ENCODE measurements at regions not wholly inside any gene's neighbourhood (a gene's known extent, or its start where the extent isn't known, plus 50 kb on each side); places are given as distances from the start of the nearest gene placed in this dataset.

DNA sequence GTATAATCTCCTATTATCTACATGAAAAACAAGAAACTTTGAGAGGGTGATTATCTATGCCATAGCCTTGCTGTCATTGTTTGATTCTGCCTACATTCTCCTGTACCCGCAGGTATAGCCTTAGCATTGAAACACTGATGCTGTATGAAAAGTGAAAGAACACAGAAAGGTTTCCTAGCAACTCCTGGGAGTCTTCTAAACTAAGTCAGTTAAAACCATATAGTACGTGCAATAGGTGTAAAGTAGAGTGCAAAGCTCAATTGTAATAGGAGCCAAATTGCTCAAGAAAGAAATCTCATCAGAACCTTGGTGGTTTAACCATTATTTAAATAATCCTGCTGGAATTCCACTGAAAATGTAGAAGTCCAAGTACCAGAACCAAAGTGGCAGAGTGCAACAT is 489.7 kb downstream of the PCDH10 start:
- in situ Hi-C loops (cut with MboI; ENCODE audit: low pct_unique_long_range_greater_than_20kb, low sequenced_read_pairs, unreplicated experiment): no loop called here
- TF ChIP-seq, protein P1, sequence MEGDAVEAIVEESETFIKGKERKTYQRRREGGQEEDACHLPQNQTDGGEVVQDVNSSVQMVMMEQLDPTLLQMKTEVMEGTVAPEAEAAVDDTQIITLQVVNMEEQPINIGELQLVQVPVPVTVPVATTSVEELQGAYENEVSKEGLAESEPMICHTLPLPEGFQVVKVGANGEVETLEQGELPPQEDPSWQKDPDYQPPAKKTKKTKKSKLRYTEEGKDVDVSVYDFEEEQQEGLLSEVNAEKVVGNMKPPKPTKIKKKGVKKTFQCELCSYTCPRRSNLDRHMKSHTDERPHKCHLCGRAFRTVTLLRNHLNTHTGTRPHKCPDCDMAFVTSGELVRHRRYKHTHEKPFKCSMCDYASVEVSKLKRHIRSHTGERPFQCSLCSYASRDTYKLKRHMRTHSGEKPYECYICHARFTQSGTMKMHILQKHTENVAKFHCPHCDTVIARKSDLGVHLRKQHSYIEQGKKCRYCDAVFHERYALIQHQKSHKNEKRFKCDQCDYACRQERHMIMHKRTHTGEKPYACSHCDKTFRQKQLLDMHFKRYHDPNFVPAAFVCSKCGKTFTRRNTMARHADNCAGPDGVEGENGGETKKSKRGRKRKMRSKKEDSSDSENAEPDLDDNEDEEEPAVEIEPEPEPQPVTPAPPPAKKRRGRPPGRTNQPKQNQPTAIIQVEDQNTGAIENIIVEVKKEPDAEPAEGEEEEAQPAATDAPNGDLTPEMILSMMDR (IDR thresholded peaks at IDR 0.05; ENCODE audit: extremely low read depth, insufficient read depth, missing control alignments): no peak
- no peak for DNase-seq (ENCODE audit: low spot score)

DNA sequence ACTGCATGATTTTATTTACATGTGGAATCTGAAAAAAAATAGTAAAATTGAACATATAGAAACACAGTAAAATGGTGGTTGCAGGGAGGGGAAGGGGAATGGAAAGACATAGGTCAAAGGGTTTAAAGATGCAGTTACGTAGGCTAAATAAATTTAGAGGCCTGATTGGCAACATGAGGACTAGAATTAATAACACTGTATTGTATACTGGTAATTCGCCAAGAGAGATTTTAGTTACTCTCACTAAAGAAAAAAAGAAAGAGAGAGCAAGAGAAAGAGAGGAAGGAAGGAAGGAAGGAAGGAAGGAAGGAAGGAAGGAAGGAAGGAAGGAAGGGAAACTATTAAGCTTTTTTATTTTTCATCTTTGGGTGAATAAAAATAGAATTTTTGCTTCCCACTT is 488.1 kb downstream of the PCDH10 start:
- TF ChIP-seq, protein P1 (IDR thresholded peaks at IDR 0.05; ENCODE audit: extremely low read depth, insufficient read depth, missing control alignments): no peak
- in situ Hi-C loops (cut with MboI; ENCODE audit: low pct_unique_long_range_greater_than_20kb, low sequenced_read_pairs, unreplicated experiment): no loop called here
- no peak for DNase-seq (ENCODE audit: low spot score)

DNA sequence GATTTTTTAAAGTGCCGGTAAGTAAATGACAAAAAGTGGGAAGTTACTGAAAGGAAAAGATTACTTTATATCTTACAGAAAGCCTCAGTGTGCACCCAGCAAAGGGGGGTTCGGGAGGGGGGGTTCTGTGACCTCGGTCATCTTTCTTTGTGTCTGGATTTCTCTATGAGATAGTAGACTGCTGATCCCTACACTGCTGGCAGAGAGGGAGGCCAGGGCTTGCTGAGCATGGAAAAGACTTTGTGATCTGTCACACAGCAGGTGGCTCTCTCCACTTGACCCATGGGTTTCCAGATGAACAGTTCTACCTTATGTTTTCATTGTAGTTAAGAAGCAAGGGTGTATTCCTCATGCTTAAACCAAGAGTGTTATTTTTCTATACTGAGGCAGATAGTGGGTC is 475.6 kb downstream of the PCDH10 start:
- no peak for DNase-seq (ENCODE audit: low spot score)

DNA sequence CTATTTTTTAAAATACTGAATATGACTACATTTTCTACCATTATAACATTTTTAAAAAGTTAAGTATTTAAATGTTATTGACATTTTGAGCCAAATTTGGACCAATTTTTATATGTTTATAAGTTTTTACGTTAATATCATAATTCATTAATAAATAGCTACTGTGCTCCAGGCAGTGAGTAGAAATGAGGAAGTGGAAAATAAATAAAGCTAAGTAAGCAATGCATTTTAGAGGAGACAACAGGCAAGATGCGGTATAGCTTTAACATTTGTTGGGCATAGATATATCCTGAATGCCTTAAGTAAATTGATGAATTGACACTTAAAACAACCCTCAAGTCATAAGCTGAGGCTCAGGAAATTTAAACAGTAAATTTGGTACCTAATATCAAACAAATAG is 474.8 kb downstream of the PCDH10 start:
- TF ChIP-seq, protein P1 (IDR thresholded peaks at IDR 0.05; ENCODE audit: extremely low read depth, insufficient read depth, missing control alignments): no peak
- in situ Hi-C loops (cut with MboI; ENCODE audit: low pct_unique_long_range_greater_than_20kb, low sequenced_read_pairs, unreplicated experiment): no loop called here
- no peak for DNase-seq (ENCODE audit: low spot score)

More for the DNA sequence above, 475.6 kb downstream of the PCDH10 start:
- TF ChIP-seq, protein P1 (IDR thresholded peaks at IDR 0.05; ENCODE audit: extremely low read depth, insufficient read depth, missing control alignments): no peak
- in situ Hi-C loops (cut with MboI; ENCODE audit: low pct_unique_long_range_greater_than_20kb, low sequenced_read_pairs, unreplicated experiment): no loop called here

DNA sequence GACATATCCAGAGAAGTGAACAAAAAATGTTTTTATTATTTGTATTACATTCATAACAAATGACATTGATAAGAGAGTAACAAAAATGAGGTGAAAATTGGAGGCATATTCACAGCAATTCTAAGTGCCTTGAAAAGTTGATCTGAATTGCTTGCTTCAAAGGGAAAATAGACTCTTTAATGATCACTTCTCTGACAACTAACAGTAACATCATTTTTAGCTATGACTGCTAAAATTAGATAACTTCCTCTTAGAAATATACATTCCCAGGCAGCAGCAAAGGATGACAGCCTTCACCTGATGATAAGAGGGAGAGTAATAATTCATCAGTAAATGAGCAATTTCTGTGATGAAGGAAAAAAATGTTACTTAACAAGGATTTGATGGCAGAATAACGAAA is 472.5 kb downstream of the PCDH10 start:
- DNase-seq (ENCODE audit: low spot score): no peak

GRCh38 chr4:133620555-133620954 is 471.5 kb downstream of the PCDH10 start:
- no peak for DNase-seq (ENCODE audit: low spot score)
- in situ Hi-C loops (cut with MboI; ENCODE audit: low pct_unique_long_range_greater_than_20kb, low sequenced_read_pairs, unreplicated experiment): no loop called here

More for the DNA sequence above, 472.5 kb downstream of the PCDH10 start:
- TF ChIP-seq, protein P1 (IDR thresholded peaks at IDR 0.05; ENCODE audit: extremely low read depth, insufficient read depth, missing control alignments): no peak
- in situ Hi-C loops (cut with MboI; ENCODE audit: low pct_unique_long_range_greater_than_20kb, low sequenced_read_pairs, unreplicated experiment): no loop called here

More at GRCh38 chr4:133620555-133620954, 471.5 kb downstream of the PCDH10 start:
- TF ChIP-seq, protein P1 (IDR thresholded peaks at IDR 0.05; ENCODE audit: extremely low read depth, insufficient read depth, missing control alignments): no peak

Measured in GM13977 (cell line).